ENCODE measurements at regions not wholly inside any gene's neighbourhood (a gene's known extent, or its start where the extent isn't known, plus 50 kb on each side); places are given as distances from the start of the nearest gene placed in this dataset.
A peak's percentile ranks its signal among the peaks of the same experiment; 100 is the strongest.

- DNase-seq (ENCODE audit: low read depth, low spot score): no peak
- ChIA-PET POLR2A (no interaction called here), CTCF (no interaction called here)
These were observed 246.5 kb upstream of the GOLIM4 start for GRCh38 chr3:168341956-168342936.

GRCh38 chr3:168341192-168341815 lies 245.6 kb upstream of the GOLIM4 start:
- POLR2A ChIA-PET: no interaction called here
- CTCF ChIA-PET: no interaction called here
- DNase-seq (ENCODE audit: low read depth, low spot score): peak; percentile 38
- no peak overlapping the region for H3K4me3 ChIP-seq (ENCODE audit: low read depth, low read length)
- TF ChIP-seq, protein P1, sequence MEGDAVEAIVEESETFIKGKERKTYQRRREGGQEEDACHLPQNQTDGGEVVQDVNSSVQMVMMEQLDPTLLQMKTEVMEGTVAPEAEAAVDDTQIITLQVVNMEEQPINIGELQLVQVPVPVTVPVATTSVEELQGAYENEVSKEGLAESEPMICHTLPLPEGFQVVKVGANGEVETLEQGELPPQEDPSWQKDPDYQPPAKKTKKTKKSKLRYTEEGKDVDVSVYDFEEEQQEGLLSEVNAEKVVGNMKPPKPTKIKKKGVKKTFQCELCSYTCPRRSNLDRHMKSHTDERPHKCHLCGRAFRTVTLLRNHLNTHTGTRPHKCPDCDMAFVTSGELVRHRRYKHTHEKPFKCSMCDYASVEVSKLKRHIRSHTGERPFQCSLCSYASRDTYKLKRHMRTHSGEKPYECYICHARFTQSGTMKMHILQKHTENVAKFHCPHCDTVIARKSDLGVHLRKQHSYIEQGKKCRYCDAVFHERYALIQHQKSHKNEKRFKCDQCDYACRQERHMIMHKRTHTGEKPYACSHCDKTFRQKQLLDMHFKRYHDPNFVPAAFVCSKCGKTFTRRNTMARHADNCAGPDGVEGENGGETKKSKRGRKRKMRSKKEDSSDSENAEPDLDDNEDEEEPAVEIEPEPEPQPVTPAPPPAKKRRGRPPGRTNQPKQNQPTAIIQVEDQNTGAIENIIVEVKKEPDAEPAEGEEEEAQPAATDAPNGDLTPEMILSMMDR (IDR thresholded peaks at IDR 0.05; ENCODE audit: insufficient read depth, low read length, missing control alignments): no peak

More at GRCh38 chr3:168341956-168342936, 246.5 kb upstream of the GOLIM4 start:
- TF ChIP-seq, protein P1 (IDR thresholded peaks at IDR 0.05; ENCODE audit: insufficient read depth, low read length, missing control alignments): no peak
- H3K4me3 ChIP-seq (ENCODE audit: low read depth, low read length): no peak overlapping the region

DNA sequence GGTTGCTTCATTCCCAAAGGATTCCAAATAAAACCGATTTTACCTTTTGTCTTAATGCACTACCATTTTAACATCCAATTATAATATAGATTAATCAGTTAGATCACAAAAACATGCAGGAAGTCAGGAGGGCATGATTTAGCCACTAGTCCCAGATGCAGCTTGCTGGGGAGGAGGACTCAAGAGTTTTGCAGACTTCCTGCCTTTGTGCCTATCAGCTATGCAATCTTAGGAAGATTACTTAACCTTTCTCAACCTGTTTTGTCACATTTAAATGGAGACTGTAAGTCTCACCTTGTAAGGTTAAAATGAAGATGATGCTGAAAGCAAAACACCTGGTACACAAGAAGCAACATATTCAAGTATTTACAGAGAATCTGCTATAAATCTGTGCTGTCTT lies 242.4 kb upstream of the GOLIM4 start:
- CTCF ChIA-PET: no interaction called here
- POLR2A ChIA-PET: no interaction called here

GRCh38 chr3:168336276-168336675 lies 240.6 kb upstream of the GOLIM4 start:
- POLR2A ChIA-PET: no interaction called here

More for the DNA sequence above, 242.4 kb upstream of the GOLIM4 start:
- no peak overlapping the region for H3K4me3 ChIP-seq (ENCODE audit: low read depth, low read length)
- DNase-seq (ENCODE audit: low read depth, low spot score): no peak
- TF ChIP-seq, protein P1 (IDR thresholded peaks at IDR 0.05; ENCODE audit: insufficient read depth, low read length, missing control alignments): no peak

DNA sequence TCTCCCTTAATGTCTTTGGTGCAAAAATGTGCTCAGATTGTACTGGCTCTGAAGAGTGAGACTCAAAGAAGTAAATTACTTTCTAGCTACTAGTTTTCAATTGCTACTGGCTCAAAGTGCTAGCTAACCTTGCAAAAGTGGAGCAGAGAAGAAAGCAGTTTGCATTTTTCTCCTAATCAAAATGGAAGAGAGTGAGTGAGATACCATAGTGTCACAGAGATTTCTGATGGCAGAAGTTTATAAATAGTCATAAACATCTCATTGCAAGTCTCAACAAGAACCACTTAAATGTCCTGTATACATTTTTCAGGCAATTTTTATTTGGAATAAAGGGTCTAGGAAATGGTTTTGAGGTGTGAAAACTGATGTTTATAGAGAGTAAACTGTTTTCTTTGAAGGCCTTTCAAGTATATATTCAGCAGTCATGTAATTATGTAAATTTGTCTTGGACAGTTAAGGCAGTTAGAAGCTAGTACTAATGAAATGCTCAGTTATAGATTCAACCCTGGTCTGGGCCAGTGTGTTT lies 237.7 kb upstream of the GOLIM4 start:
- H3K4me3 ChIP-seq (ENCODE audit: low read depth, low read length): no peak overlapping the region
- CTCF ChIA-PET: no interaction called here
- TF ChIP-seq, protein P1 (IDR thresholded peaks at IDR 0.05; ENCODE audit: insufficient read depth, low read length, missing control alignments): no peak
- POLR2A ChIA-PET: no interaction called here
- DNase-seq (ENCODE audit: low read depth, low spot score): no peak

More at GRCh38 chr3:168336276-168336675, 240.6 kb upstream of the GOLIM4 start:
- H3K4me3 ChIP-seq (ENCODE audit: low read depth, low read length): no peak overlapping the region
- DNase-seq (ENCODE audit: low read depth, low spot score): no peak
- TF ChIP-seq, protein P1 (IDR thresholded peaks at IDR 0.05; ENCODE audit: insufficient read depth, low read length, missing control alignments): no peak
- CTCF ChIA-PET: no interaction called here

- no peak overlapping the region for H3K4me3 ChIP-seq (ENCODE audit: low read depth, low read length)
- POLR2A ChIA-PET: no interaction called here
- CTCF ChIA-PET: no interaction called here
- no peak for DNase-seq (ENCODE audit: low read depth, low spot score)
- TF ChIP-seq, protein P1 (IDR thresholded peaks at IDR 0.05; ENCODE audit: insufficient read depth, low read length, missing control alignments): no peak
These were observed 236.0 kb upstream of the GOLIM4 start for GRCh38 chr3:168331756-168332155.

Measured in AG04449 (cell line).